ENCODE measurements at regions not wholly inside any gene's neighbourhood (a gene's known extent, or its start where the extent isn't known, plus 50 kb on each side); places are given as distances from the start of the nearest gene placed in this dataset.
"Not testable (repeated sequence)": the region's sequence is repeated elsewhere in the genome, so short reads cannot be mapped to it uniquely, and the experiment has no call there.

- no peak for DNase-seq (ENCODE audit: low read depth)
- no peak overlapping the region for H3K4me3 ChIP-seq (ENCODE audit: low read depth, low read length)
- TF ChIP-seq CTCF (conservative IDR thresholded peaks at IDR 0.05; ENCODE audit: low read depth, low read length): no peak
Observed at GRCh38 chr10:30694518-30695228, 65.1 kb upstream of the LYZL2 start.

- TF ChIP-seq CTCF (conservative IDR thresholded peaks at IDR 0.05; ENCODE audit: low read depth, low read length): no peak
- no peak overlapping the region for H3K4me3 ChIP-seq (ENCODE audit: low read depth, low read length)
- DNase-seq (ENCODE audit: low read depth): no peak
Observed at GRCh38 chr10:30691639-30692015, 62.1 kb upstream of the LYZL2 start.

DNA sequence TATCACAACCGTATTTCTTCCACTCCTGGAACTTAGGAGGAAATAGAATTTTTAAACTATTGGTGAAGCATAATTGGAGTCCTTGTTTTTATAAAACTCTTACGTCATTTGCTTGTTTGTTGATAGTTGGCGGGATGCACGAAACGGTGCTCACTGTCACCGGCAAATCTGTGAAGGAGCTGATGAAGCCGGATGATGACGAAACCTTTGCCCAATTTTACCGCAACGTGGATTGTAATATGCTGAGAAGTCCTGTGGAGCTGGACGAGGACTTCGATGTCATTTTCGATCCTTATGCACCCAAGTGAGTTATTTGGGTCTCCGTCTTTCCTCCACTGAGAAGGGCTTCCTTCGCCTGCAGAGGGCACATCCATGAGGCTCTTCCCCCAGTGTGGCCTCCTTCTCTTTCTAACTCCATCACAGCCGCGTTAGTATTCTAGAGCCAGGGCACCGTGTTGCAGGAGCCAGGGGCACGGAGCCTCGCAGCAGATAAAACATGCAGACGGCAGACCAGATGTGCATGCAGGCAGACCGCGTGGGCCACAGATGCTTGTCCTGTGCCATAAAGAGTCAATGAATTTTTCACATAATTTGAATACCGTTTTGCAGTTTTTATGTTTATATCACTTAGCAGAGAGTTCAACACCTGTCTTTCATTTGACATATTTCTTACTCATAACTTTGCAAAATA is 61.5 kb upstream of the LYZL2 start:
- not testable (repeated sequence) for DNase-seq (ENCODE audit: low read depth); H3K4me3 ChIP-seq (ENCODE audit: low read depth, low read length)

DNA sequence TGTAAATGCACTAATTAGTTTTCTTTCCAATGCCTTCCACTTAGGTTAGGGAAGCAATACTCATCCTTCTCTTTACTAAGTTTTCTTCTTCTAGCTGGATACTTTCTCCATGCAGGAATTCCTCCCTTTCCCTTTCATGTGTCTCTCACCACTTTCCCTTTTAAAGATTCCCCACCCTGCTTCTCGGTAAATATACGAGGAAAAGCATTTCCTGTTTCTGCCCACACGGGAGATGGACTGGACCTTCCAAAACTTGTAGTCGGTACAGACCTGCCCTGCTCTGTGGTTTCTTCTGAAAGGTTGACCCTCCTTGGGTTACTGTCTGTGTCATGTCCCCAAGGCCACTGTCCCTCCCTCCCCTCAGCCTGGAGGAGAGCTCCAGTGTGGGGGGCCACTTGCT is 58.9 kb upstream of the LYZL2 start:
- H3K4me3 ChIP-seq (ENCODE audit: low read depth, low read length): no peak overlapping the region
- TF ChIP-seq CTCF (conservative IDR thresholded peaks at IDR 0.05; ENCODE audit: low read depth, low read length): no peak
- no peak for DNase-seq (ENCODE audit: low read depth)

DNA sequence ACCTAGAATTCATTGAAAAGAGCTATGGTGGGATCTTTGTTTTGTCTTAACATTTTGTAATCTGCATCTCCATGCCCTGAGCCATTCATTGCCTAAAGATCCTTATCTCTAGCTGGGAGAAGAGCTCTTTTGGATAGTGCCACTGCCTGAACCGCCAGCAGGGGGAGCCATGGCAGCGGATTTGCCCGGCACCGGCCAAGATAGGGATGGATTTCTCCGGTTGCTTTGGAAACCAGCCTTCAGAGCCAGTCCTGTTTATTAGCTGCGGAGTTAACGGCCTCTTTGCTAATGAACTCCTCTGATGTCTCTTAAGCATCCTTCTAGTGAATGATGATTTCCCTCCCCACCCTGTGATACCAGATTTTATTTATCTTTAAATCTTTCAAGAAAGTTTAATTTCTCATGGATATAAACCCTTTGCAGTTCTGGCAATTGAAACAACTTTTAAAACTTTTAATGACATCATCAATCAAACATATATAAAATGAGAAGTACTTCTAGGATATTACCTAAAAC is 58.2 kb upstream of the LYZL2 start:
- TF ChIP-seq CTCF (conservative IDR thresholded peaks at IDR 0.05; ENCODE audit: low read depth, low read length): peak; percentile 99
- H3K4me3 ChIP-seq (ENCODE audit: low read depth, low read length): no peak overlapping the region
- no peak for DNase-seq (ENCODE audit: low read depth)

GRCh38 chr10:30686708-30687107 is 57.2 kb upstream of the LYZL2 start:
- no peak for DNase-seq (ENCODE audit: low read depth)
- H3K4me3 ChIP-seq (ENCODE audit: low read depth, low read length): no peak overlapping the region
- TF ChIP-seq CTCF (conservative IDR thresholded peaks at IDR 0.05; ENCODE audit: low read depth, low read length): no peak

- TF ChIP-seq CTCF (conservative IDR thresholded peaks at IDR 0.05; ENCODE audit: low read depth, low read length): no peak
- no peak for DNase-seq (ENCODE audit: low read depth)
- no peak overlapping the region for H3K4me3 ChIP-seq (ENCODE audit: low read depth, low read length)
Observed at GRCh38 chr10:30683496-30683895, 53.9 kb upstream of the LYZL2 start.

DNA sequence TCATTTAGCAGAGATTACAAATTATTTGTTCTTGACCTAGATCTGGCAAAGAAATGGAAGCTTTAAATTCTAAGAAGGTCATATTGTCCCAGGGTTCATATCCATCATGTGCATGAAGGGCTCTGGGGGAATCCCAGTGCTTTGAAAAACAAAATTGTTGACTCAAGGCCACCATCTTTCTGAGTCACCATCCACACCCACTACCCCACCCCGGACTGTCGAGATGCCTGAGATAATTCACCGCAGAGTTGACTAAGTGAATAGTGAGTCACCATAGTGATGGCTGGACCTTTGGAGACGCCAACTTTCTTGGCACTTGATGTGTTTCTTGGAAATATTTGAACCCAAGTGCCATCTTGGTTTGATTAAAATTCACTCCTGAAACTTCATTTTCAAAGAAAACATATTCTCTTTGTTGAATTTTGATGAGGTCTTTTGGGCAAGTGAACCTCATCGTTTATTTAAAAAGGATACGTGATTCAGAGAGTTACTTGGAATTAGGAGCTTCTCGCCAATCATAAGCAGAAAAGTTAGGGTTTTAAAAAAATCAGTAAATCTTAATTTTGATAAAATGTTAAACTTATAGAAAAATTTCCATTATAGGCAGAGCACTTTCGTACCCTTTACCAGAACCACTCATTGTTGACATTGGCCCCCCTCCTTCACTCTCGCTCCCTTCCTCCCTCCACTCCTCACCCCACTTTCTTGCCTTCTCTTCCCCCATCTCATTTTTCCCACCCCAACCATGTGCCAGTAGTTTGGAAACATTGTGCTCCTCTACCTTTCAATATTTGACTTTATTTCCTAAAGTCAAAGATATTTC is 53.0 kb upstream of the LYZL2 start:
- DNase-seq (ENCODE audit: low read depth): peak; percentile 90

More for the DNA sequence above, 53.0 kb upstream of the LYZL2 start:
- not testable (repeated sequence) for H3K4me3 ChIP-seq (ENCODE audit: low read depth, low read length)

Measured in epithelial cell of proximal tubule (primary cell).